ENCODE measurements at regions not wholly inside any gene's neighbourhood (a gene's known extent, or its start where the extent isn't known, plus 50 kb on each side); places are given as distances from the start of the nearest gene placed in this dataset.

DNA sequence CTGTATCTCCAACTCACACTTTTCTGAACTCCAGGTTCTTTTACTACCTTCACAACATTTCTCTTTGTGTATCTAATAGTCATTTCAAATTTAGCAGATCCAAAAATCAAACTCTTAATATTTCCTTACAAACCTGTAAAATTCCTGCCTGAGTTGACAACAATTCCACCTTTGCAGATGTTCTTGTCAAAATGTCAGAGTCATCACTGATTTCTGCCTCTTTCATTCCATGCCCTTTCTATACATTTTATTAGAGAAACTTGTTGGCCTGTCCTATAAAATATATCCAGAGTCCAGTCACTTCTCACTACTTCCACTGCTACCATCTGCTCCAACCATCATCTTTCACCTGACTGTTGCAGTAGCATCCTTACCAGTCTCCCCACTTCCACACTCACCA, 119.7 kb downstream of the CAPZA3 start (continued):
- TF ChIP-seq, protein P1, sequence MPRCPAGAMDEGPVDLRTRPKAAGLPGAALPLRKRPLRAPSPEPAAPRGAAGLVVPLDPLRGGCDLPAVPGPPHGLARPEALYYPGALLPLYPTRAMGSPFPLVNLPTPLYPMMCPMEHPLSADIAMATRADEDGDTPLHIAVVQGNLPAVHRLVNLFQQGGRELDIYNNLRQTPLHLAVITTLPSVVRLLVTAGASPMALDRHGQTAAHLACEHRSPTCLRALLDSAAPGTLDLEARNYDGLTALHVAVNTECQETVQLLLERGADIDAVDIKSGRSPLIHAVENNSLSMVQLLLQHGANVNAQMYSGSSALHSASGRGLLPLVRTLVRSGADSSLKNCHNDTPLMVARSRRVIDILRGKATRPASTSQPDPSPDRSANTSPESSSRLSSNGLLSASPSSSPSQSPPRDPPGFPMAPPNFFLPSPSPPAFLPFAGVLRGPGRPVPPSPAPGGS (IDR thresholded peaks at IDR 0.05; ENCODE audit: borderline replicate concordance, insufficient read depth, low read depth, low read length, poor library complexity, severe bottlenecking) = no peak
- TF ChIP-seq SIX5 (IDR thresholded peaks at IDR 0.05; ENCODE audit: low read depth, low read length, severe bottlenecking) (no peak), FOS (IDR thresholded peaks at IDR 0.05; ENCODE audit: borderline replicate concordance, extremely low read depth, insufficient read length) (no peak), SUPT20H (IDR thresholded peaks at IDR 0.05; ENCODE audit: borderline replicate concordance, control insufficient read depth, low read depth, low read length) (no peak), MYC (IDR thresholded peaks at IDR 0.05; ENCODE audit: insufficient read depth, insufficient read length, insufficient replicate concordance, low read length, severe bottlenecking) (no peak), EED (IDR thresholded peaks at IDR 0.05; ENCODE audit: low read depth) (no peak), TARDBP (IDR thresholded peaks at IDR 0.05; ENCODE audit: borderline replicate concordance) (no peak)
- TF ChIP-seq, protein P2, sequence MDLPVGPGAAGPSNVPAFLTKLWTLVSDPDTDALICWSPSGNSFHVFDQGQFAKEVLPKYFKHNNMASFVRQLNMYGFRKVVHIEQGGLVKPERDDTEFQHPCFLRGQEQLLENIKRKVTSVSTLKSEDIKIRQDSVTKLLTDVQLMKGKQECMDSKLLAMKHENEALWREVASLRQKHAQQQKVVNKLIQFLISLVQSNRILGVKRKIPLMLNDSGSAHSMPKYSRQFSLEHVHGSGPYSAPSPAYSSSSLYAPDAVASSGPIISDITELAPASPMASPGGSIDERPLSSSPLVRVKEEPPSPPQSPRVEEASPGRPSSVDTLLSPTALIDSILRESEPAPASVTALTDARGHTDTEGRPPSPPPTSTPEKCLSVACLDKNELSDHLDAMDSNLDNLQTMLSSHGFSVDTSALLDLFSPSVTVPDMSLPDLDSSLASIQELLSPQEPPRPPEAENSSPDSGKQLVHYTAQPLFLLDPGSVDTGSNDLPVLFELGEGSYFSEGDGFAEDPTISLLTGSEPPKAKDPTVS (IDR thresholded peaks at IDR 0.05; ENCODE audit: low read depth, low read length) = no peak
- TF ChIP-seq, protein P3, sequence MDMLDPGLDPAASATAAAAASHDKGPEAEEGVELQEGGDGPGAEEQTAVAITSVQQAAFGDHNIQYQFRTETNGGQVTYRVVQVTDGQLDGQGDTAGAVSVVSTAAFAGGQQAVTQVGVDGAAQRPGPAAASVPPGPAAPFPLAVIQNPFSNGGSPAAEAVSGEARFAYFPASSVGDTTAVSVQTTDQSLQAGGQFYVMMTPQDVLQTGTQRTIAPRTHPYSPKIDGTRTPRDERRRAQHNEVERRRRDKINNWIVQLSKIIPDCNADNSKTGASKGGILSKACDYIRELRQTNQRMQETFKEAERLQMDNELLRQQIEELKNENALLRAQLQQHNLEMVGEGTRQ (IDR thresholded peaks at IDR 0.05; ENCODE audit: borderline replicate concordance, low read depth, low read length) = no peak

Data from GM12878 (cell line).